Colonic mucosa (tissue), 4 donors: ENCODE measurements at regions not wholly inside any gene's neighbourhood (a gene's known extent, or its start where the extent isn't known, plus 50 kb on each side); places are given as distances from the start of the nearest gene placed in this dataset.

Experiments used
- DNase-seq: peaks from one replicate; pipeline ENCODE4 v3.0.0-alpha.2; 2020
- H3K27ac ChIP-seq: fragments of 200-600 bp; one replicate; pipeline ENCODE4 v1.8.0; 2021
- H3K27me3 ChIP-seq: fragments of 200-600 bp; one replicate; pipeline ENCODE4 v1.8.0; 2021
- H3K36me3 ChIP-seq: fragments of 200-600 bp; one replicate; pipeline ENCODE4 v1.8.0; 2021
- H3K4me1 ChIP-seq: fragments of 200-600 bp; one replicate; pipeline ENCODE4 v1.8.0; 2021; ENCODE audit warnings: mild to moderate bottlenecking
- H3K4me3 ChIP-seq: fragments of 200-600 bp; one replicate; pipeline ENCODE4 v1.8.0; 2021
- H3K9ac ChIP-seq, 2 donors: one replicate each; pipeline ENCODE4 v1.7.0; 2013; ENCODE audit warnings: control low read depth in 2 of 2, low read depth in 2 of 2, low read length in 2 of 2
- H3K9me3 ChIP-seq: fragments of 200-600 bp; one replicate; pipeline ENCODE4 v1.8.0; 2021
- intact Hi-C: fragments of 100-400 bp; cut with DNase I; formaldehyde crosslinking; loops from one replicate; pipeline ENCODE4 v1.14.1; 2022
- TF ChIP-seq, protein P1 (sequence below): fragments of 200-600 bp; IDR thresholded peaks from one replicate; pipeline ENCODE4 v1.8.0; 2022; ENCODE audit warnings: antibody characterized with exemption, mild to moderate bottlenecking
- donor health status: healthy.
- donor health status: DM: no; HTN: no; CAD: no.
- donor health status: DM: no; HTN: no; CAD: no.

GRCh38 chr5:121109817-121110216 lies 645.7 kb downstream of the PRR16 start:
- Histone ChIP-seq H3K9ac (no peak overlapping the region), H3K27ac (no peak overlapping the region), H3K4me1 (no peaks in the 10 kb centered on the region), H3K9me3 (no peaks in the 10 kb centered on the region), H3K36me3 (no peaks in the 10 kb centered on the region), H3K27me3 (no peaks in the 10 kb centered on the region), H3K4me3 (no peak overlapping the region)
- TF ChIP-seq, protein P1, sequence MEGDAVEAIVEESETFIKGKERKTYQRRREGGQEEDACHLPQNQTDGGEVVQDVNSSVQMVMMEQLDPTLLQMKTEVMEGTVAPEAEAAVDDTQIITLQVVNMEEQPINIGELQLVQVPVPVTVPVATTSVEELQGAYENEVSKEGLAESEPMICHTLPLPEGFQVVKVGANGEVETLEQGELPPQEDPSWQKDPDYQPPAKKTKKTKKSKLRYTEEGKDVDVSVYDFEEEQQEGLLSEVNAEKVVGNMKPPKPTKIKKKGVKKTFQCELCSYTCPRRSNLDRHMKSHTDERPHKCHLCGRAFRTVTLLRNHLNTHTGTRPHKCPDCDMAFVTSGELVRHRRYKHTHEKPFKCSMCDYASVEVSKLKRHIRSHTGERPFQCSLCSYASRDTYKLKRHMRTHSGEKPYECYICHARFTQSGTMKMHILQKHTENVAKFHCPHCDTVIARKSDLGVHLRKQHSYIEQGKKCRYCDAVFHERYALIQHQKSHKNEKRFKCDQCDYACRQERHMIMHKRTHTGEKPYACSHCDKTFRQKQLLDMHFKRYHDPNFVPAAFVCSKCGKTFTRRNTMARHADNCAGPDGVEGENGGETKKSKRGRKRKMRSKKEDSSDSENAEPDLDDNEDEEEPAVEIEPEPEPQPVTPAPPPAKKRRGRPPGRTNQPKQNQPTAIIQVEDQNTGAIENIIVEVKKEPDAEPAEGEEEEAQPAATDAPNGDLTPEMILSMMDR: no peak
- DNase-seq: no peak
- intact Hi-C loops: no loop called here

DNA sequence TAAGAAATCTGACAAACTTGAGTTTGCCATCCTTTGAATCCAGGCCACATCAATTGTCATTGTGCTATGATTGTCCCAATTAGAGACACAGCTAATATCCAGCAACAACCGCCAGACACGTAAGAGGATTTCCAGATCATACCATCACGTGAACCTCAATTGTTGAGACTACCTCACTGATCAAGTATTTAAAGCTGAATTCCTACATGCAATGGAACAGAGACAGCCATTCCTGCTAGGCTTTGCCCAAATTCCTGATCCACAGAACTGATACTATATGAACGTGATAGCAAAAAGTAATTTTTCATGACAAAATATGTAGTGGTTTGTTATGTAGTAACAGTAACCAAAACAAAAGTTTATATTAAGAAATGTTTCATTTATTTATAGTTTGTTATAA lies 657.7 kb downstream of the PRR16 start:
- Histone ChIP-seq H3K9ac (no peak overlapping the region), H3K4me1 (no peaks in the 10 kb centered on the region), H3K9me3 (no peaks in the 10 kb centered on the region), H3K4me3 (no peak overlapping the region), H3K27me3 (no peaks in the 10 kb centered on the region), H3K36me3 (no peaks in the 10 kb centered on the region), H3K27ac (no peak overlapping the region)
- intact Hi-C loops: no loop called here
- DNase-seq: no peak
- TF ChIP-seq, protein P1: no peak

DNA sequence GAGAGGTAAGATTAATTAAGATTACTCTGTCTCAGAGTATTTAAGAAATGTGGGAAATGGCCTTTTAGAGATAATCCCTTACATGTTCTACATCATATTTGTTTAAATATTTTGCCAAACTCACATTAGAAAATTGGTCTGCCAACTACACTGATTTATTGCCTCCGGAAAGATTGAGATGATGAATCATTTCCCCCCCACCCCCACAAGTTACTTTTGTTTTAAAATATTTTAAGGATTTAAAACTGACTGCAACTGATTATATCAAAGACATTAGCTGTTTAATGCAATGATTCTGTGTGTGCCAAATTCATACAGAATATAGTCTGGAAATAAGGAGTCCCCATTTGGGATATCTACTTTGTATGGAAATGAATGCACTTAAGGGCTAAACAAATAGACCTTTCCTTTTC lies 674.4 kb downstream of the PRR16 start:
- Histone ChIP-seq H3K4me3 (no peak overlapping the region), H3K9ac (no peak overlapping the region), H3K9me3 (no peaks in the 10 kb centered on the region), H3K4me1 (no peaks in the 10 kb centered on the region), H3K27ac (no peak overlapping the region), H3K27me3 (no peaks in the 10 kb centered on the region), H3K36me3 (no peaks in the 10 kb centered on the region)
- no peak for DNase-seq
- intact Hi-C loops: no loop called here
- TF ChIP-seq, protein P1: no peak

GRCh38 chr5:121138952-121139351 lies 674.9 kb downstream of the PRR16 start:
- TF ChIP-seq, protein P1: no peak
- H3K4me3 ChIP-seq: no peak overlapping the region
- intact Hi-C loops: no loop called here
- no peaks in the 10 kb centered on the region for H3K36me3 ChIP-seq
- H3K9me3 ChIP-seq: no peaks in the 10 kb centered on the region
- no peak overlapping the region for H3K27ac ChIP-seq
- no peaks in the 10 kb centered on the region for H3K27me3 ChIP-seq
- no peak for DNase-seq
- H3K9ac ChIP-seq: no peak overlapping the region
- H3K4me1 ChIP-seq: no peaks in the 10 kb centered on the region

DNA sequence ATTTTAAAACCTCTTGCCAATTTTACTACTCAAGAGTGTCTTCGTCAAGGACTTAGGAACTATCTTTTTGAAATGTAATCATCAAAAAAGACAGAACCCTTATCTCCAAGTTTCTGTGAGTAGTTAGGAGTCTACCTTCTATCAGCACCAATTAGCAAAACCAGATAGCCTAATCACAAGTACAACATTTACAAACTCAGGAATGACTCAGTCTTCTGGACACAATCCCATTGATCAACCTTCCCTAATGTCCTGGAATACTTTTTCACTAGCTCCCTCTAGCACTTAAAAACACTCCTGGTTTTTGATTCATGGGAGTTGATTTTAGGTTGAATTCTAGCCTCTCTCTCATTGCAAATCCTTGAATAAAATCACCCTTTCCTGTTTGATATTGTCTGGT lies 680.7 kb downstream of the PRR16 start:
- no peaks in the 10 kb centered on the region for H3K27me3 ChIP-seq
- no peaks in the 10 kb centered on the region for H3K4me1 ChIP-seq
- TF ChIP-seq, protein P1: no peak
- H3K4me3 ChIP-seq: no peak overlapping the region
- H3K36me3 ChIP-seq: no peaks in the 10 kb centered on the region
- no peak overlapping the region for H3K9ac ChIP-seq
- no peak overlapping the region for H3K27ac ChIP-seq
- DNase-seq: no peak
- H3K9me3 ChIP-seq: no peaks in the 10 kb centered on the region
- intact Hi-C loops: no loop called here

GRCh38 chr5:121151534-121151933 lies 687.4 kb downstream of the PRR16 start:
- Histone ChIP-seq H3K27me3 (no peaks in the 10 kb centered on the region), H3K27ac (no peak overlapping the region), H3K4me1 (no peaks in the 10 kb centered on the region), H3K9ac (no peak overlapping the region), H3K9me3 (no peaks in the 10 kb centered on the region), H3K4me3 (no peak overlapping the region), H3K36me3 (no peaks in the 10 kb centered on the region)
- TF ChIP-seq, protein P1: no peak
- intact Hi-C loops: no loop called here
- DNase-seq: no peak
